Head of caudate nucleus (tissue), 42 donors: ENCODE measurements at regions not wholly inside any gene's neighbourhood (a gene's known extent, or its start where the extent isn't known, plus 50 kb on each side); places are given as distances from the start of the nearest gene placed in this dataset.

Experiments
- DNase-seq, 42 donors: peaks; one replicate each; pipeline versions ENCODE4 v3.0.0 to v3.0.0-alpha.2; 2020 to 2021; ENCODE audit warnings: mixed read lengths in 7 of 42
- intact Hi-C: fragments of 100-400 bp; cut with DNase I; formaldehyde crosslinking; loops from one replicate; pipeline ENCODE4 v1.15.0; 2022

GRCh38 chr2:221144909-221145308 lies 427.2 kb downstream of the EPHA4 start:
- intact Hi-C loops, result no loop called here
- no peak for DNase-seq

- intact Hi-C loops, result no loop called here
- DNase-seq, result no peak
These were observed 426.7 kb downstream of the EPHA4 start for GRCh38 chr2:221145396-221145795.

GRCh38 chr2:221153226-221153625 lies 418.9 kb downstream of the EPHA4 start:
- peak in 28 of 42 donors; percentile 1 to 78 (median 37) for DNase-seq
- intact Hi-C loops, result no loop called here

GRCh38 chr2:221154176-221154575 lies 417.9 kb downstream of the EPHA4 start:
- intact Hi-C loops, result no loop called here
- DNase-seq, result no peak

GRCh38 chr2:221156062-221156734 lies 415.9 kb downstream of the EPHA4 start:
- no peak for DNase-seq
- intact Hi-C loops, result no loop called here

GRCh38 chr2:221161186-221161585 lies 410.9 kb downstream of the EPHA4 start:
- intact Hi-C loops, result no loop called here
- no peak for DNase-seq

- no peak for DNase-seq
- intact Hi-C loops, result no loop called here
These were observed 405.8 kb downstream of the EPHA4 start for GRCh38 chr2:221166292-221166691.

- intact Hi-C loops, result no loop called here
- DNase-seq, result no peak
These were observed 404.5 kb downstream of the EPHA4 start for GRCh38 chr2:221167561-221167960.

GRCh38 chr2:221169724-221170123 lies 402.4 kb downstream of the EPHA4 start:
- no peak for DNase-seq
- intact Hi-C loops, result no loop called here

- intact Hi-C loops, result no loop called here
- DNase-seq, result no peak
These were observed 401.6 kb downstream of the EPHA4 start for GRCh38 chr2:221170548-221170947.

- intact Hi-C loops, result no loop called here
- DNase-seq, result no peak
These were observed 395.4 kb downstream of the EPHA4 start for GRCh38 chr2:221176667-221177066.

GRCh38 chr2:221178139-221178538 lies 394.0 kb downstream of the EPHA4 start:
- no peak for DNase-seq
- intact Hi-C loops, result no loop called here

- intact Hi-C loops, result no loop called here
- no peak for DNase-seq
These were observed 385.2 kb downstream of the EPHA4 start for GRCh38 chr2:221186873-221187272.

- DNase-seq, result no peak
- intact Hi-C loops, result no loop called here
These were observed 382.6 kb downstream of the EPHA4 start for GRCh38 chr2:221189431-221190067.

GRCh38 chr2:221195829-221196228 lies 376.3 kb downstream of the EPHA4 start:
- DNase-seq, result no peak
- intact Hi-C loops, result no loop called here

- DNase-seq, result no peak
- intact Hi-C loops, result no loop called here
These were observed 374.8 kb downstream of the EPHA4 start for GRCh38 chr2:221197225-221197856.

GRCh38 chr2:221198309-221198708 lies 373.8 kb downstream of the EPHA4 start:
- no peak for DNase-seq
- intact Hi-C loops, result no loop called here

- intact Hi-C loops, result no loop called here
These were observed 371.8 kb downstream of the EPHA4 start for GRCh38 chr2:221200184-221200839.

GRCh38 chr2:221202431-221202830 lies 369.7 kb downstream of the EPHA4 start:
- intact Hi-C loops, result no loop called here
- DNase-seq, result no peak

More at GRCh38 chr2:221200184-221200839, 371.8 kb downstream of the EPHA4 start:
- no peak for DNase-seq

GRCh38 chr2:221203125-221203524 lies 369.0 kb downstream of the EPHA4 start:
- intact Hi-C loops, result no loop called here
- DNase-seq, result no peak
